ENCODE measurements at regions not wholly inside any gene's neighbourhood (a gene's known extent, or its start where the extent isn't known, plus 50 kb on each side); places are given as distances from the start of the nearest gene placed in this dataset.
A peak's percentile ranks its signal among the peaks of the same experiment; 100 is the strongest.

GRCh38 chr2:105617631-105618350, 126.9 kb upstream of the NCK2 start:
- H3K36me3 ChIP-seq: no peaks in the 10 kb centered on the region
- no peaks in the 10 kb centered on the region for H3K9me3 ChIP-seq
- TF ChIP-seq, protein P1, sequence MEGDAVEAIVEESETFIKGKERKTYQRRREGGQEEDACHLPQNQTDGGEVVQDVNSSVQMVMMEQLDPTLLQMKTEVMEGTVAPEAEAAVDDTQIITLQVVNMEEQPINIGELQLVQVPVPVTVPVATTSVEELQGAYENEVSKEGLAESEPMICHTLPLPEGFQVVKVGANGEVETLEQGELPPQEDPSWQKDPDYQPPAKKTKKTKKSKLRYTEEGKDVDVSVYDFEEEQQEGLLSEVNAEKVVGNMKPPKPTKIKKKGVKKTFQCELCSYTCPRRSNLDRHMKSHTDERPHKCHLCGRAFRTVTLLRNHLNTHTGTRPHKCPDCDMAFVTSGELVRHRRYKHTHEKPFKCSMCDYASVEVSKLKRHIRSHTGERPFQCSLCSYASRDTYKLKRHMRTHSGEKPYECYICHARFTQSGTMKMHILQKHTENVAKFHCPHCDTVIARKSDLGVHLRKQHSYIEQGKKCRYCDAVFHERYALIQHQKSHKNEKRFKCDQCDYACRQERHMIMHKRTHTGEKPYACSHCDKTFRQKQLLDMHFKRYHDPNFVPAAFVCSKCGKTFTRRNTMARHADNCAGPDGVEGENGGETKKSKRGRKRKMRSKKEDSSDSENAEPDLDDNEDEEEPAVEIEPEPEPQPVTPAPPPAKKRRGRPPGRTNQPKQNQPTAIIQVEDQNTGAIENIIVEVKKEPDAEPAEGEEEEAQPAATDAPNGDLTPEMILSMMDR (IDR thresholded peaks at IDR 0.05): no peak
- TF ChIP-seq POLR2AphosphoS5 (IDR thresholded peaks at IDR 0.05) (no peak), EP300 (IDR thresholded peaks at IDR 0.05) (no peak), POLR2A (IDR thresholded peaks at IDR 0.05) (no peak)
- ATAC-seq: peak; percentile 34
- 69 to 100% methylated on average over 7 to 8 of the region's 12 CpGs for WGBS, 2 donors (ENCODE audit: low coverage in 1 of 2)
- H3K27ac ChIP-seq: no peak overlapping the region
- no peaks in the 10 kb centered on the region for H3K27me3 ChIP-seq
- no peak overlapping the region for H3K4me3 ChIP-seq
- no peaks in the 10 kb centered on the region for H3K4me1 ChIP-seq

- Histone ChIP-seq H3K4me1 (peaks cover 0 to 7% (median 0%) of the 10 kb centered on the region in 3 donors), H3K9me3 (no peaks in the 10 kb centered on the region), H3K27me3 (no peaks in the 10 kb centered on the region), H3K4me3 (no peak overlapping the region), H3K27ac (no peak overlapping the region), H3K36me3 (no peaks in the 10 kb centered on the region)
- WGBS, 2 donors (ENCODE audit: low coverage in 1 of 2): 93 to 94% methylated on average over 6 to 8 of the region's 8 CpGs
- no peak for ATAC-seq
- TF ChIP-seq EP300 (IDR thresholded peaks at IDR 0.05) (no peak), POLR2AphosphoS5 (IDR thresholded peaks at IDR 0.05) (no peak), POLR2A (IDR thresholded peaks at IDR 0.05) (no peak)
- TF ChIP-seq, protein P1 (IDR thresholded peaks at IDR 0.05): no peak
Measured at GRCh38 chr2:105615305-105615704, 129.4 kb upstream of the NCK2 start.

DNA sequence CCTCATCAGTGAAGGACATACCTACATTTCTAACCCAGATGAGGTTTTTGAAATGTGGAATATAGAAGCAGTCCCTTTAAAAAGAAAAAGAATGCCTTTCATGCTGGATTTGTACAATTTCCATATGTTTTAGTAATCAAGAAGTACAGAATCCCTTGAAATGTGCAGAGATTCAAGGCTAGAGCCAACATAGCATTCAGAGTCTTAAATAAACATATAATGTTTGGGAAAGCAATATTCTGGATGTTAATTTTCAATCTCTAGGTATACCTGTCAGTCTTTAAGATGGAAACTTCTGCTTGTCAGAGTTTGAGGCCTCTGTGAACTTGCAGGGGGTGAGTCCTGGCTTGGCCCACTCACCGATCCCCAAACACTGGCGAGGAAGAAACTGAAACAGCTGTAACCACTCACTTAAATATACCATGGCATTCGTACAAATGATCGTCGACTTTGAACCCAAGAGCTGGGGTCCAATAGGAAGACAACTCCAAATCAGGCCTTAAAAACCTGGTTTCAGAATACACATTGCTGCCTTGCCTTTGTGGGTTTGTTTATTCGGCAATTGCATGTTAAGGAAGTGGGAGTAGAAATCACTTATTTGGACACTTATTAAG, 132.8 kb upstream of the NCK2 start:
- no peaks in the 10 kb centered on the region for H3K36me3 ChIP-seq
- H3K27me3 ChIP-seq: no peaks in the 10 kb centered on the region
- TF ChIP-seq EP300 (IDR thresholded peaks at IDR 0.05) (no peak), POLR2A (IDR thresholded peaks at IDR 0.05) (no peak), POLR2AphosphoS5 (IDR thresholded peaks at IDR 0.05) (no peak)
- TF ChIP-seq, protein P1 (IDR thresholded peaks at IDR 0.05): no peak
- no peak for ATAC-seq
- 45 to 70% methylated on average over 5 to 6 of the region's 6 CpGs for WGBS, 2 donors (ENCODE audit: low coverage in 1 of 2)
- H3K4me3 ChIP-seq: no peak overlapping the region
- no peak overlapping the region for H3K27ac ChIP-seq
- H3K4me1 ChIP-seq: peaks cover 0 to 7% (median 0%) of the 10 kb centered on the region in 3 donors
- H3K9me3 ChIP-seq: no peaks in the 10 kb centered on the region

DNA sequence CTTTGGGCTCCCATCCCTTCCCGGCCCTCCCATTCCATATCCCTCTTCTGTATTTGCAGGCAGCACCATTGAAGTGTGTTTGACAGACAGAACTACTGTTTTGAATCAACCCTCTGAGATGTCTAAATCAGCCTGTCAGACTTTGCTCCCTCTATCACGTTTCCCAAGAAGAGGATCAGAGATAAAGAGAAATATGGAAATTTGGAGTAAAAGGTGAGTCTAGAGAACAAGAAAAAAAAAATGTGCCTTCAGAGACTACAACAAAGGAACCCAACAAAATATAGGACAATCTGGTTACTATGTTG, 133.4 kb upstream of the NCK2 start:
- TF ChIP-seq POLR2AphosphoS5 (IDR thresholded peaks at IDR 0.05): no peak
- Histone ChIP-seq H3K27ac (no peak overlapping the region), H3K27me3 (no peaks in the 10 kb centered on the region), H3K4me3 (no peak overlapping the region), H3K9me3 (no peaks in the 10 kb centered on the region), H3K36me3 (no peaks in the 10 kb centered on the region), H3K4me1 (peaks cover 0 to 11% (median 0%) of the 10 kb centered on the region in 3 donors)
- WGBS, 2 donors (ENCODE audit: low coverage in 1 of 2): 67 to 80% methylated on average over 2 of the region's 2 CpGs
- no peak for ATAC-seq

- Histone ChIP-seq H3K27me3 (no peaks in the 10 kb centered on the region), H3K36me3 (no peaks in the 10 kb centered on the region), H3K9me3 (no peaks in the 10 kb centered on the region), H3K27ac (no peak overlapping the region), H3K4me1 (peaks cover 0 to 17% (median 2%) of the 10 kb centered on the region in 3 donors), H3K4me3 (no peak overlapping the region)
- WGBS, 2 donors (ENCODE audit: low coverage in 1 of 2): 64 to 85% methylated on average over 8 to 10 of the region's 16 CpGs
- TF ChIP-seq, protein P1 (IDR thresholded peaks at IDR 0.05): no peak
- TF ChIP-seq EP300 (IDR thresholded peaks at IDR 0.05): no peak
- no peak for TF ChIP-seq POLR2AphosphoS5 (IDR thresholded peaks at IDR 0.05)
- TF ChIP-seq POLR2A (IDR thresholded peaks at IDR 0.05): no peak
- no peak for ATAC-seq
Measured at GRCh38 chr2:105610576-105611332, 134.0 kb upstream of the NCK2 start.

Data from gastroesophageal sphincter (tissue), 4 donors.